GM21515 (cell line): ENCODE measurements at regions not wholly inside any gene's neighbourhood (a gene's known extent, or its start where the extent isn't known, plus 50 kb on each side); places are given as distances from the start of the nearest gene placed in this dataset.

Experiments
- ATAC-seq: cut with Tn5 transposase; IDR thresholded peaks from one replicate; pipeline ENCODE4 v1.9.1; 2021; ENCODE audit not compliant: unreplicated experiment

- ATAC-seq = no peak
Measured at GRCh38 chr18:24930971-24931370, 421.0 kb downstream of the ZNF521 start.

GRCh38 chr18:24933345-24933744, 418.6 kb downstream of the ZNF521 start:
- ATAC-seq = no peak

GRCh38 chr18:24934258-24934932, 417.6 kb downstream of the ZNF521 start:
- no peak for ATAC-seq

- no peak for ATAC-seq
Measured at GRCh38 chr18:24935008-24935407, 417.0 kb downstream of the ZNF521 start.

- no peak for ATAC-seq
Measured at GRCh38 chr18:24935896-24936295, 416.1 kb downstream of the ZNF521 start.

- no peak for ATAC-seq
Measured at GRCh38 chr18:24936691-24937090, 415.3 kb downstream of the ZNF521 start.

GRCh38 chr18:24937639-24938275, 414.2 kb downstream of the ZNF521 start:
- ATAC-seq = no peak

- no peak for ATAC-seq
Measured at GRCh38 chr18:24940416-24940815, 411.6 kb downstream of the ZNF521 start.

GRCh38 chr18:24941174-24941951, 410.6 kb downstream of the ZNF521 start:
- no peak for ATAC-seq

GRCh38 chr18:24942144-24942543, 409.8 kb downstream of the ZNF521 start:
- ATAC-seq = no peak

- ATAC-seq = no peak
Measured at GRCh38 chr18:24947521-24948305, 404.3 kb downstream of the ZNF521 start.

GRCh38 chr18:24949908-24950307, 402.1 kb downstream of the ZNF521 start:
- no peak for ATAC-seq

- no peak for ATAC-seq
Measured at GRCh38 chr18:24954341-24954740, 397.6 kb downstream of the ZNF521 start.

- no peak for ATAC-seq
Measured at GRCh38 chr18:24958001-24958400, 394.0 kb downstream of the ZNF521 start.

- no peak for ATAC-seq
Measured at GRCh38 chr18:24959051-24959476, 392.9 kb downstream of the ZNF521 start.

- peak; percentile 89 for ATAC-seq
Measured at GRCh38 chr18:24964216-24964615, 387.8 kb downstream of the ZNF521 start.

GRCh38 chr18:24968238-24968775, 383.7 kb downstream of the ZNF521 start:
- no peak for ATAC-seq

GRCh38 chr18:24972577-24972976, 379.4 kb downstream of the ZNF521 start:
- no peak for ATAC-seq

- no peak for ATAC-seq
Measured at GRCh38 chr18:24974431-24974830, 377.5 kb downstream of the ZNF521 start.

GRCh38 chr18:24975496-24976372, 376.2 kb downstream of the ZNF521 start:
- ATAC-seq = no peak
